ENCODE measurements at regions not wholly inside any gene's neighbourhood (a gene's known extent, or its start where the extent isn't known, plus 50 kb on each side); places are given as distances from the start of the nearest gene placed in this dataset.

DNA sequence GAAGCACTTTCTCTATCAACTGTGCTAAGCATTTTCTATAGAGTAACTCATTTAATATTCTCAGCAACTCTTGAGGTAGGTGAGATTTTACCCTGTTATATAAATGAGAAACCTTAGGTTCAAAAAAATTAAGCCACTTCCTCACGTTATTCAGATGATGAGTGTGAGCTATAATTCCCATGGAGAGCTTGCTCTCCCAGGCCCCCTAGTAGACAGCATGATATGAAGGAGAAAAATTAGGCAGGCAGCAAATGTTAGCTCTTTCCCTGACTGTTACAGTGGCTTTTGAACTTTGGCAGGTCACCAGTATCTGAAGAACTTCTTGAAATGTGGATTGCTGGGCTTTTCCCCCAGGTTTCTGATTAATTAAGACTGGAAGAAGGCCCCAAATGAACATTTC is 753.1 kb downstream of the NCAM2 start:
- TF ChIP-seq GATA1 (IDR thresholded peaks at IDR 0.05; ENCODE audit: low read depth, low read length) = no peak
- no peak for TF ChIP-seq POLR2A (IDR thresholded peaks at IDR 0.05; ENCODE audit: low read length)
- DNase-seq = no peak

DNA sequence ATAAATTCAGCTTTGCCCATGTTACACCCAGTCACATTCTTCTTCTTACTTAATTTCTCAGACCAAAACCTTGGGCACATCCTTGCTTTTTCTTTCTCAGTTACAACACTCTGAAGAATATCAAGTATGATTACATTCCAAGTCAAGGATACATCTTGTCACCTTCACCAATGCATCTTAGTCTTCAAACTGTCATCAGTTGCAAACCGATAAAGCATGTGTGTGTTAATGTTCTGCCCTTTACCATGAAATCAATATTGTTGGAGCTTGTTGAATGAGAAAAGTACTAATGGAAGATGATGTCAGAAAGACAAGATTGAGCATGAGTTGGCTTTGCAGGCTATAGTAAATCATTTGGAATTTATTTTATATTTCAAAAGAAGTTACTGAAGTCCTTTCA is 764.6 kb downstream of the NCAM2 start:
- TF ChIP-seq GATA1 (IDR thresholded peaks at IDR 0.05; ENCODE audit: low read depth, low read length) (no peak), POLR2A (IDR thresholded peaks at IDR 0.05; ENCODE audit: low read length) (no peak)
- DNase-seq = no peak

DNA sequence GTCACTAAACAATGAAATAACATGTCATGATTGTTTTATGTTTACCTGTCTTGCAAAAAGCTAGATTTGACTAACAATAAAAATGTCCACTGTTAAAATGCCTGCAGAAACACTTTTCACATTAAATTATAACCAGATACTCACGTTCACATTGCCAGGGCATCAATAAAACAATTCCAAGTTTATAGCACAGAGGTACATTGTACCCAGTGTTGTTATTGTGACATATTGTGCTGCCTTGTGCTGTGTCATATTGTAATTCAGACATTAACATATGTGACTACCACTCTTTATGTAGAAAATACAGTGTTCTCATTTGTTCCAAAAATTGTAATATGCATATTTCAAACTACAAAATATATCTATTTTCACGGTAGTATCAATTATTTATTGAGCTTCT is 766.1 kb downstream of the NCAM2 start:
- no peak for TF ChIP-seq GATA1 (IDR thresholded peaks at IDR 0.05; ENCODE audit: low read depth, low read length)
- TF ChIP-seq POLR2A (IDR thresholded peaks at IDR 0.05; ENCODE audit: low read length) = no peak
- no peak for DNase-seq

DNA sequence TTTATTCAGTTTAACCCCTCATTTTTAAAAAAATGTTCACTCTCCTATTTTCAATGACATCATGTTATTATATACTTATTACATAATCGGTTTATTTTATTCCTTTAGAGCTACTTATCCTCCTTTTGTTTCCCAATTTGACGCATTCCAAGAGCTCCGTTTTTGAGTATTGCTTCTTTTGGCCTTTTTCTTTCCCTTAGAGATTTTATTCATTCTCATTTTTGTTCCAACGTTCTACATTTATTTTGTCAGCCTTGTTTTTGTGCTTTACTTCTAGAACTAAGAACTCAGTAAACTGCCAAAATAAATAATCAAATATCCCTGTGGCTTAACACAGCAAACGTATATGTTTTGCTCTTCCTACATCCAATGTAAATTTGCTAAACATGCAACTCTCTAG is 769.1 kb downstream of the NCAM2 start:
- TF ChIP-seq POLR2A (IDR thresholded peaks at IDR 0.05; ENCODE audit: low read length) = no peak
- TF ChIP-seq GATA1 (IDR thresholded peaks at IDR 0.05; ENCODE audit: low read depth, low read length) = no peak
- DNase-seq = no peak

DNA sequence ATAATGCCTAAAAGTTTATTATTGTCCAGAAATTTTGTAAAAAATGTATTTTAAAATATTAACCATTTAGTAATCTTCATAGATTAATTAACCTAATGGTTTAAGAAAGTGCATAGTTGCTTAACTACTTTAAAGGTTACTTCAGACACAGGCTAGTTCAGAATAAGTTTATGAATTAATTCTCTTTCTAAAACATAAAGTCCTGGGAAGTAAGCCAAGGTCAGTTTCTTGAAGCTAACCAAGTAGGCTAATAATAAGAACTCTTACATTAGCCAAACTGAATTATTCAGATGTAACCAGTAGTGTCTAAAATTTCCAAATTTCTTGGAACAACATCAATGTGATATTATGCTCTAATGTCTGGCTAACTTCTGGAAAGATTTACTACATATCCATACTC is 790.4 kb downstream of the NCAM2 start:
- no peak for TF ChIP-seq POLR2A (IDR thresholded peaks at IDR 0.05; ENCODE audit: low read length)
- TF ChIP-seq GATA1 (IDR thresholded peaks at IDR 0.05; ENCODE audit: low read depth, low read length) = no peak
- DNase-seq = no peak

DNA sequence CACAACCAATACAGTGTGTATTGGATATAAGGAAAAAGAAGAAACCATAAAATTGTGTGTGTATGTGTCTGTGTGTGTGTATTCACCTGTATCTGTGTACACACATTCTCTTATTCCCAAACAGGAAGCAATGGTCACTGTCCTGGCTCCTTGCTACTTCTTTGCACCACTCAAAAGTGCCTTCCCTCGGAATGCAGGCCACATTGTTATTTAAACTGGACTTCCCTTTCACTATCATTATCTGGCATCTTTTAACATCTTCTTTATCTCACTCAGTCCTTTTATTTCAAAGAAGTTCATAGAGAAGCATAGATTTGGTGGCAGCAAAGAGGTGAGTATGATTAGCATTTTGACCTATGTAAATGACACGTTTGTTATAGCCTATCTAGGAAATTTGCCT is 803.7 kb downstream of the NCAM2 start:
- no peak for DNase-seq
- TF ChIP-seq POLR2A (IDR thresholded peaks at IDR 0.05; ENCODE audit: low read length) = no peak
- TF ChIP-seq GATA1 (IDR thresholded peaks at IDR 0.05; ENCODE audit: low read depth, low read length) = no peak

DNA sequence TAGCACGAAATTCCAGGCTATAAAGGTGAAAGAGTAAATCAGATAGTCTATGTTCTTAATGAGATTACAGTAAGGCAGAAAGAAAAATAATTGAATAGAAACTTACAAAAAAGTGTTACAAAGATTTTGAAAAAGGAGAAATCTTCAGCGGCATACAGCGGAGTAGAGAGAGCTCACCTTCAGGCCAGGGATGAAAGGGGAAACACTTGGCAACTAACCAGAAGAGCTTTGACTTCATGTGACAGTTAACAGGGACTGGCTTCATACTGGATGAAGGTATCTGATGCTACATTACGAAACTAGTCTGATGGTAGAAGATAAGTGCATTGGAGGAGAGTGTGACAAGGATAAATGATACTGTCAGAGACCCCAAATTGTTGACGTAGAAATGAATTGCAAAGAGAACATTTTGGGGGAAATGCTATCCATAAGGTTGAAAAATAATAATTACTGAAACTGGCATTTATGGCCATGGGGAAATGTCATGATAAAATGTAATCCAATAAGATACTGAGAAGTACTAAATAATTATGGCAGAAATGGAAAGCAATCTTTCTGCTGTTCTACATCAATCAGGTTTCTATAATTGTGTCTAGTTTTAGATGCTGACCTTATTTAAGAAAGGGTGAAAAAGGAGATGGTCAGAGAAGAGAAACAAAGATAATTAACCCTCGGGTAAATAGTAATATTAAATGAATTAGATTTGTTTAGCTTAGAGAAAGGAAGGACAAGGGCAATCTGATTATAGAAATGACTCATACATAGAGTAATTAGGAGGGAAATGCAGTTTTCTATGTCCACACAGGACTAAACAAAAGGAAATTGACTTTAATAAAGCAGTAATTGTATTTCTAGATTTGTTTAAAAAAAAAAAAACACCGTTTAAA is 808.7 kb downstream of the NCAM2 start:
- DNase-seq = no peak
- no peak for TF ChIP-seq POLR2A (IDR thresholded peaks at IDR 0.05; ENCODE audit: low read length)
- no peak for TF ChIP-seq GATA1 (IDR thresholded peaks at IDR 0.05; ENCODE audit: low read depth, low read length)

DNA sequence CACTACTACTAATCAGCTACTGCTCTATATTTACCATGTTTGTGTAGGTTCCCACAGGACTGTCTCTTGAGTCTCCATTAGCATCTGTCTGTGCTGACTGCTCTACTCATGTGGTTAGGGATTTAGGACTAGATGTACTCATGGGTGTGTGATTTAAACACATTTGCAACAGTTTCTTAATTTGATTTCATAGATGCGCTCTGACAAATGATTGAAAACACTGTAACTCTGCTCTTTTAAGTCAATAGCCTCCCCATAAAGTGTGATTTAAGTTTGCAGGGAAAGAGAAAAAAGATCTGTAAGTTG is 809.3 kb downstream of the NCAM2 start:
- no peak for DNase-seq
- TF ChIP-seq GATA1 (IDR thresholded peaks at IDR 0.05; ENCODE audit: low read depth, low read length) (no peak), POLR2A (IDR thresholded peaks at IDR 0.05; ENCODE audit: low read length) (no peak)

DNA sequence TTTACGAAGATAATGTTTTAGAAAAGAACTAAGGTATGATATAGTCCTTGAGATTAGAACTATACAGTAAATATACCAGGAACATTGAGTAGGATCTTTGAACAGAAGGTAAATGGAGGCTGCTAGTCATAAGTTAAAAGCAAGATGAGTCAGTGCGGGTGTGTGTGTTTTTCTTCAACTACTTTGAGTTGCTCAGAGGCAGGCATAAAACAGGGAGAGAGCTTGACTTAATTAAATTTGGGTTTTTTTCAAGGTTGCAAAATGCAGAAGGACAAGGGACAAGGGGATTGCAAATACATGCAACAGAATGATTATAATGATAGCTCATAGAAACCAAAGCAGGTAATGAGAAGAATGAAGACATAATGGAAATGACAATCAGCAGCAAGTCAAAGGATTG is 815.1 kb downstream of the NCAM2 start:
- TF ChIP-seq POLR2A (IDR thresholded peaks at IDR 0.05; ENCODE audit: low read length) = no peak
- DNase-seq = no peak

DNA sequence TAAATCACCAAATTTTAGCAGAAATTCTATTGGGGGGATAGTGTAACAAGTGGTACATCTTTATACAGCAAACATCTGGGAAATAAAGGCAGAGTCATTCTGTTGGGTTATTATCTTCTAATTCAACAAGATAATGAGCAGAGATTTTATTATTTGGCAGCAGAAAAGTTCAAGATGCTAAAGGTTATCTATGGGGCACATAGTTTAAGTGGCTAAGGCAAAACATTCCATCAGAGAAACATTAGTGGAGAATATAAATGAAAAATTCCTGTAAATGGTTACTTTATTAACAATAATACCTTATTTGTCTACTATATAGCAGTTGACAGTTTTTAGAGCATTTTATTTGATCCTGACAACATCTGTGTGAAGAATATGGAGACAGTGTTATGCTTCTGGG is 815.7 kb downstream of the NCAM2 start:
- DNase-seq = no peak
- TF ChIP-seq GATA1 (IDR thresholded peaks at IDR 0.05; ENCODE audit: low read depth, low read length) (no peak), POLR2A (IDR thresholded peaks at IDR 0.05; ENCODE audit: low read length) (no peak)

DNA sequence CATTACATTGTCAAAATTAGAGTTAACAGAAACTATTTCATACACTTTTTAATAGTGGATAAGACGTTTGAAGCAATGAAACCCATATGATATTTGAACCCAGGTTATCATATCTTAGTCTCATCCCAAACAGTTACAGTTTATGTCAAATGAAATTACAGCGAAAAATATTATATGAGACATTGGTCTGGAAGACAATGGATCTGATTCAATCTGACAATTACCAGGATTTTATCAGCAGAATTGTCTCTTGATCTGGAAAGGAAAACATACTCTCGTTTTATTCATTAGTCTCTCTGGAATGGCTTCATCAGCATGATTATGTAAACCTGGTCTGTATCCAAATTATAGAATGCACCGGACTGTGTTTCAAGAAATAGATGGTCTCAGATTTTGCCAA is 818.6 kb downstream of the NCAM2 start:
- TF ChIP-seq POLR2A (IDR thresholded peaks at IDR 0.05; ENCODE audit: low read length) (no peak), GATA1 (IDR thresholded peaks at IDR 0.05; ENCODE audit: low read depth, low read length) (no peak)
- no peak for DNase-seq

DNA sequence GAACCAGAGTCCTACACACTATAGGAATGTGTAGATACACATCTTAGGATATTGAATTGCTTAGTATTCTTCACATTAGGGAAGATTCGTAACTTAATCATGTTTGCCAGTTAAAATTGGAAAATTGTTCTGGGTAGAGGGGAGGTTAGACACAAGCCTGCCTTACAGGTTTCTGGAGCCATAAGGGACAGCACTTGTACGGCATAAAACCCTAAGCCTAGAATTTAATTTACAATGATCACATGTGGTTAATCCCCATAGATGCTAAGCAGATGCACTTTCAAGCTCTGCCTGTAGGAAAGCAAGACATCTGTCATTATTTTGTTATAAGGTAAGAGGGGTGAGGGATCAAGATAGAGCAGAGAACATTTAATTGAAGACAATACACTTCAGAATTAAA is 820.7 kb downstream of the NCAM2 start:
- DNase-seq = no peak
- TF ChIP-seq GATA1 (IDR thresholded peaks at IDR 0.05; ENCODE audit: low read depth, low read length) = no peak
- TF ChIP-seq POLR2A (IDR thresholded peaks at IDR 0.05; ENCODE audit: low read length) = no peak

DNA sequence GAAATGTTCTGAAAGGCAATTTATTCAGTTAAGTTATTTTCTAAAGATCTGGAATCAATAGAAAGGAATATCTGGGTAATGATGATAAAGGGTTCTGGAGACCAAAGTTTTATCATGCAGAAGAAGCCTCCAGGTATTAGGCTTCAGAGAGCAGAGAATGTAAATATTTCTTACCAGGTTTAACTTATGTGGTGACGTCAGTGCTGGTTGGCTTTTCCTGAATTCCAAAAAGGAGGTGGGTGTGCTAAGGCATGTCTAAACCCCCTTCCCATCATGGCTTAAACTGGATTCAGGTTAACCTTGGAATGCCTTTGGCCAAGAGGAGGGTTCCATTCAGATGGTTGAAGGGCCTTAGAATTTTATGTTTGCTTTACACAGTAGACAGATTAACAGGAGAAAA is 829.9 kb downstream of the NCAM2 start:
- TF ChIP-seq POLR2A (IDR thresholded peaks at IDR 0.05; ENCODE audit: low read length) (no peak), GATA1 (IDR thresholded peaks at IDR 0.05; ENCODE audit: low read depth, low read length) (no peak)
- DNase-seq = no peak

DNA sequence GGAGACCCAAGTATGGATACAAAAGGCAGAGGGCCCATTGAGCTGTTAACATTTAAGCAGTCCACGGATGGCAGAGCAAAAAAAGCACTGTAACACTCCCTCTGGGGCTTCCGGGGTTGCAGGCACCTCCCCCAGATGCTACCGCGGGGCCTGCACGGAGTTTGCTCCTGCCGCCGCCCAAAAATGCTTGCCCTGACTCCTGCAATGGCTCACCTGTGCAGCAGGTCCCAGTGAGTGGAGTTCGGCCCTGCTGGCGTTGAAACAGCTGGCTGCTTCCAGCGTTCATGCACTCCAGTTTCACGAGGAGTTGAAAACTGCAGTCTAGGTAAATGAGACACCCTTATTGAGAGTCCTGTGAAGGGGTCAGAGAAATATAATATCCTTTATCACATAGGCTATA is 832.8 kb downstream of the NCAM2 start:
- no peak for DNase-seq
- no peak for TF ChIP-seq POLR2A (IDR thresholded peaks at IDR 0.05; ENCODE audit: low read length)
- no peak for TF ChIP-seq GATA1 (IDR thresholded peaks at IDR 0.05; ENCODE audit: low read depth, low read length)

DNA sequence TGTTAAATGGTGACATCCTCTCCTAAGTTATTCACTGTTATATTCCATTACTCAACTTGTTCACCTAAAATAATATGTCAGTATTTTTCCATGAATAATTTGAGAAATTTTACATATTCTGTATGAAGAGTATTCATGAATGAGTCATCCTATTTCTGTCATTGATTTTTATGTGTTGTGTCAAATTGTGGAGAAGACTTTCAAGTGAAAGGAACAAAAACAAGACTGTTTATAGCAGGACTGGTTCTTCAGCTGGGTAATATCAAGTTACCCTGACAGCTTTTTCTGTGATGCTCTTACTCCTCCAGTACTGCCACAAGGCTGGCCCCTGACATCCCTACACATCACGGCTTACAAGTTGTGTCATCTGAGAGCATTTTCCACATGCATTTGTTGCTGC is 847.7 kb downstream of the NCAM2 start:
- DNase-seq = no peak
- TF ChIP-seq GATA1 (IDR thresholded peaks at IDR 0.05; ENCODE audit: low read depth, low read length) (no peak), POLR2A (IDR thresholded peaks at IDR 0.05; ENCODE audit: low read length) (no peak)

DNA sequence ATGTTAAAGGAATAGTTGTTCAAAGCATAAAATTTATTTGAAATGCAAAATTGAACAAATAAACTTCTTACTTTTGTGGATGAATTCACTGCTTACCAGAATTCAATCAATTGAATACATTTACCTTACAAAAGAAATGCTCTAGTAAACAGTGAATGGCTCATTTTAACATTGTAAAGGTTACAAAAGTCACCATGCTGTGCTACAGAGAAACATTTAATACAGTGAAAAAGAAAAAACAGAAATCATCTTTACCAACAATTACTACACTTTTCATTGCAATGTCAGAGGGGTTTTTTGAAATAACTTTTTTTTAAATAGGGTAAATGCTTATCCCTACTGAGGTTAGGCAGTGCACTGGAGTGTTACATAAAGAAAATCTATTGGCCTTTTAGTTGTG is 853.0 kb downstream of the NCAM2 start:
- no peak for DNase-seq
- no peak for TF ChIP-seq GATA1 (IDR thresholded peaks at IDR 0.05; ENCODE audit: low read depth, low read length)
- no peak for TF ChIP-seq POLR2A (IDR thresholded peaks at IDR 0.05; ENCODE audit: low read length)
